ENCODE measurements at regions not wholly inside any gene's neighbourhood (a gene's known extent, or its start where the extent isn't known, plus 50 kb on each side); places are given as distances from the start of the nearest gene placed in this dataset.

DNA sequence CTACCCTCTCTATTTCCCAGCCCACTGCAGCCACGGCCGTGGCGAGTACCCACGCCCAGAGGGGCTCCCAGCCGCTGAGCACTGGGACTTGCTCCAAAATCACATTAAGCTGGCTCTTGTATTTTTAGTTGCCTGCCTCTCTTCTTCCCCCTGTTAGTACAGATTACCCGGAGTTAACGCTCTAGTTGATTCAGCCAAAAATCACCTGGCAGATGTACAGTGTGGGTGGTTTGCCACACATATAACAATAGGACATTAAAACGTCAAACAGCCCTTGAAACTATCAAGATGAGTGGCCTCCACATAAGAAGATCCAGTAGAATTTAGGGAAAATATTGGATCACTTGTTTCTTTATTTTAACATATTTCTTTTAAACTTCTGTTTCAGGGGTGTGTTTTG, 268.8 kb upstream of the PRDM1 start:
- TF ChIP-seq, protein P1, sequence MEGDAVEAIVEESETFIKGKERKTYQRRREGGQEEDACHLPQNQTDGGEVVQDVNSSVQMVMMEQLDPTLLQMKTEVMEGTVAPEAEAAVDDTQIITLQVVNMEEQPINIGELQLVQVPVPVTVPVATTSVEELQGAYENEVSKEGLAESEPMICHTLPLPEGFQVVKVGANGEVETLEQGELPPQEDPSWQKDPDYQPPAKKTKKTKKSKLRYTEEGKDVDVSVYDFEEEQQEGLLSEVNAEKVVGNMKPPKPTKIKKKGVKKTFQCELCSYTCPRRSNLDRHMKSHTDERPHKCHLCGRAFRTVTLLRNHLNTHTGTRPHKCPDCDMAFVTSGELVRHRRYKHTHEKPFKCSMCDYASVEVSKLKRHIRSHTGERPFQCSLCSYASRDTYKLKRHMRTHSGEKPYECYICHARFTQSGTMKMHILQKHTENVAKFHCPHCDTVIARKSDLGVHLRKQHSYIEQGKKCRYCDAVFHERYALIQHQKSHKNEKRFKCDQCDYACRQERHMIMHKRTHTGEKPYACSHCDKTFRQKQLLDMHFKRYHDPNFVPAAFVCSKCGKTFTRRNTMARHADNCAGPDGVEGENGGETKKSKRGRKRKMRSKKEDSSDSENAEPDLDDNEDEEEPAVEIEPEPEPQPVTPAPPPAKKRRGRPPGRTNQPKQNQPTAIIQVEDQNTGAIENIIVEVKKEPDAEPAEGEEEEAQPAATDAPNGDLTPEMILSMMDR (IDR thresholded peaks at IDR 0.05) = no peak
- no peak for TF ChIP-seq POLR2A (IDR thresholded peaks at IDR 0.05)
- no peak for TF ChIP-seq POLR2AphosphoS5 (IDR thresholded peaks at IDR 0.05)

All from transverse colon (tissue), 4 donors.